WTC11 (cell line): ENCODE measurements at regions not wholly inside any gene's neighbourhood (a gene's known extent, or its start where the extent isn't known, plus 50 kb on each side); places are given as distances from the start of the nearest gene placed in this dataset.

ENCODE experiments used
- CBFB ChIP-seq: sonication (generic); formaldehyde crosslinking; IDR thresholded peaks from 2 replicates; pipeline ENCODE4 v1.8.1; 2022; ENCODE audit warnings: mild to moderate bottlenecking, low read depth, missing genetic modification reagents
- CREB1 ChIP-seq: sonication (generic); formaldehyde crosslinking; IDR thresholded peaks from 2 replicates; pipeline ENCODE4 v1.8.0; 2023; ENCODE audit warnings: mild to moderate bottlenecking, missing genetic modification reagents
- ELF4 ChIP-seq: sonication (generic); formaldehyde crosslinking; IDR thresholded peaks from 2 replicates; pipeline ENCODE4 v1.8.1; 2022; ENCODE audit warnings: low read depth, mild to moderate bottlenecking, moderate library complexity, missing genetic modification reagents
- NFYB ChIP-seq: sonication (generic); formaldehyde crosslinking; conservative IDR thresholded peaks from 2 replicates; pipeline ENCODE4 v1.8.0; 2022; ENCODE audit warnings: low read depth, missing genetic modification reagents
- NR3C1 ChIP-seq: sonication (generic); formaldehyde crosslinking; conservative IDR thresholded peaks from 2 replicates; pipeline ENCODE4 v1.8.1; 2023; ENCODE audit warnings: low read depth, mild to moderate bottlenecking, missing genetic modification reagents
- PRRX2 ChIP-seq: fragments of 250-450 bp; sonication (Bioruptor Pico); IDR thresholded peaks from 2 replicates; pipeline ENCODE4 v1.8.0; 2021; ENCODE audit warnings: mild to moderate bottlenecking
- SP1 ChIP-seq: sonication (generic); formaldehyde crosslinking; conservative IDR thresholded peaks from 2 replicates; pipeline ENCODE4 v1.8.1; 2022; ENCODE audit warnings: missing genetic modification reagents
- TCF7 ChIP-seq: sonication (generic); formaldehyde crosslinking; IDR thresholded peaks from 2 replicates; pipeline ENCODE4 v1.8.0; 2022; ENCODE audit warnings: mild to moderate bottlenecking, low read depth, missing genetic modification reagents, moderate library complexity
- TF ChIP-seq, protein P1 (sequence below): fragments of 200-600 bp; IDR thresholded peaks from 2 replicates; pipeline ENCODE4 v1.8.0; 2022; ENCODE audit warnings: antibody characterized with exemption
- TF ChIP-seq, protein P2 (sequence below): sonication (generic); formaldehyde crosslinking; IDR thresholded peaks from 2 replicates; pipeline ENCODE4 v1.8.1; 2022; ENCODE audit warnings: low read depth, missing genetic modification reagents, borderline replicate concordance
- TF ChIP-seq, protein P3 (sequence below): sonication (generic); formaldehyde crosslinking; IDR thresholded peaks from 2 replicates; pipeline ENCODE4 v1.8.1; 2023; ENCODE audit warnings: mild to moderate bottlenecking, missing genetic modification reagents, moderate library complexity

DNA sequence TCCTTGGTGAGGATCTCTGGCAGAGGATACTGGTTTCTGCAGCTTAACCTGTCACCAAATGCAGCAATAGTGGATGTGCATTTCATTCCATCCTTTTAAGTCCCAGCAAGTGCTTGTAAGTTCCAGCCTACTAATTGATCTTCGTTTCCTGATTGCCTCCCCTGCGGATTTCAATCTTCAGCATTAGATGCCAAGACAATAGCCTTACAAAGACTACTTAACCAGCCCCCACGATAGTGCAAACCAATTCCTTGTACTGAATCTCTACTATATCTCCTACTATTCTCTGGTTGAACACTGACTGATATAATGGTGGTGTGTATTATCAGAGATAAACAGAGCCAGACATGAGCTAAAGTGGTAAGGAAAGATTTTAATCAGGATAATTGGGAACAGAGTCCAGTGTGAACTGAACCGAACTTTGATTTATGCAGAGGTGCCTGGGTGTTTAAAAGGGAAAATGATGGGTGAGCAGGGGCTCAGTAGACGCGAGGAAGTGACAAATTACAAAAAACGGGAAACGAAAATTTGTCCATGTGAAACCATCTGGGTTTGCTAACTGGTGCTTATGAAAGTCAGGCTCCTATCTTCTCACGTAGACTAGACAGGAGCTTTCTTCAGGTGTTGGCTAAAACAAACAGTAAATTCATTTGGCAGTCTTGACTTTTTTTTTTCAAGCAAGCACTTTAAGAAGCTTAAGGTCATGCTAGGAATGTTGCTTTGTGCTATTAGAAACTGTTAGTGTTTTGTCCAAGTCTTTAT, 106.9 kb upstream of the ST8SIA4 start:
- TF ChIP-seq, protein P1, sequence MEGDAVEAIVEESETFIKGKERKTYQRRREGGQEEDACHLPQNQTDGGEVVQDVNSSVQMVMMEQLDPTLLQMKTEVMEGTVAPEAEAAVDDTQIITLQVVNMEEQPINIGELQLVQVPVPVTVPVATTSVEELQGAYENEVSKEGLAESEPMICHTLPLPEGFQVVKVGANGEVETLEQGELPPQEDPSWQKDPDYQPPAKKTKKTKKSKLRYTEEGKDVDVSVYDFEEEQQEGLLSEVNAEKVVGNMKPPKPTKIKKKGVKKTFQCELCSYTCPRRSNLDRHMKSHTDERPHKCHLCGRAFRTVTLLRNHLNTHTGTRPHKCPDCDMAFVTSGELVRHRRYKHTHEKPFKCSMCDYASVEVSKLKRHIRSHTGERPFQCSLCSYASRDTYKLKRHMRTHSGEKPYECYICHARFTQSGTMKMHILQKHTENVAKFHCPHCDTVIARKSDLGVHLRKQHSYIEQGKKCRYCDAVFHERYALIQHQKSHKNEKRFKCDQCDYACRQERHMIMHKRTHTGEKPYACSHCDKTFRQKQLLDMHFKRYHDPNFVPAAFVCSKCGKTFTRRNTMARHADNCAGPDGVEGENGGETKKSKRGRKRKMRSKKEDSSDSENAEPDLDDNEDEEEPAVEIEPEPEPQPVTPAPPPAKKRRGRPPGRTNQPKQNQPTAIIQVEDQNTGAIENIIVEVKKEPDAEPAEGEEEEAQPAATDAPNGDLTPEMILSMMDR: no peak
- TF ChIP-seq NR3C1 (no peak), ELF4 (CRISPR knock-in tag) (no peak), CBFB (CRISPR knock-in tag) (no peak), NFYB (CRISPR knock-in tag) (no peak), TCF7 (no peak), SP1 (no peak), CREB1 (CRISPR knock-in tag) (no peak), PRRX2 (no peak)
- TF ChIP-seq, protein P2, sequence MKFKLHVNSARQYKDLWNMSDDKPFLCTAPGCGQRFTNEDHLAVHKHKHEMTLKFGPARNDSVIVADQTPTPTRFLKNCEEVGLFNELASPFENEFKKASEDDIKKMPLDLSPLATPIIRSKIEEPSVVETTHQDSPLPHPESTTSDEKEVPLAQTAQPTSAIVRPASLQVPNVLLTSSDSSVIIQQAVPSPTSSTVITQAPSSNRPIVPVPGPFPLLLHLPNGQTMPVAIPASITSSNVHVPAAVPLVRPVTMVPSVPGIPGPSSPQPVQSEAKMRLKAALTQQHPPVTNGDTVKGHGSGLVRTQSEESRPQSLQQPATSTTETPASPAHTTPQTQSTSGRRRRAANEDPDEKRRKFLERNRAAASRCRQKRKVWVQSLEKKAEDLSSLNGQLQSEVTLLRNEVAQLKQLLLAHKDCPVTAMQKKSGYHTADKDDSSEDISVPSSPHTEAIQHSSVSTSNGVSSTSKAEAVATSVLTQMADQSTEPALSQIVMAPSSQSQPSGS (CRISPR knock-in tag): no peak
- TF ChIP-seq, protein P3, sequence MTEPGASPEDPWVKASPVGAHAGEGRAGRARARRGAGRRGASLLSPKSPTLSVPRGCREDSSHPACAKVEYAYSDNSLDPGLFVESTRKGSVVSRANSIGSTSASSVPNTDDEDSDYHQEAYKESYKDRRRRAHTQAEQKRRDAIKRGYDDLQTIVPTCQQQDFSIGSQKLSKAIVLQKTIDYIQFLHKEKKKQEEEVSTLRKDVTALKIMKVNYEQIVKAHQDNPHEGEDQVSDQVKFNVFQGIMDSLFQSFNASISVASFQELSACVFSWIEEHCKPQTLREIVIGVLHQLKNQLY (CRISPR knock-in tag): no peak
